Tibial nerve (tissue), 4 donors: ENCODE measurements at regions not wholly inside any gene's neighbourhood (a gene's known extent, or its start where the extent isn't known, plus 50 kb on each side); places are given as distances from the start of the nearest gene placed in this dataset.

Experiments
- CTCF ChIP-seq, 5 experiments: fragments of 200-600 bp in 3 of 5; fragments of 450-650 bp in 2 of 5; sonication (generic) in 3 of 5; IDR thresholded peaks; one replicate each; pipeline ENCODE4 v1.5.1; 2016 to 2019; ENCODE audit warnings: antibody characterized with exemption in 5 of 5, mild to moderate bottlenecking in 3 of 5, moderate library complexity in 2 of 5
- EP300 ChIP-seq, 2 donors: sonication (generic); formaldehyde crosslinking; IDR thresholded peaks; one replicate each; pipeline ENCODE4 v1.6.1; 2017; ENCODE audit warnings: antibody characterized with exemption in 2 of 2, mild to moderate bottlenecking in 1 of 2

DNA sequence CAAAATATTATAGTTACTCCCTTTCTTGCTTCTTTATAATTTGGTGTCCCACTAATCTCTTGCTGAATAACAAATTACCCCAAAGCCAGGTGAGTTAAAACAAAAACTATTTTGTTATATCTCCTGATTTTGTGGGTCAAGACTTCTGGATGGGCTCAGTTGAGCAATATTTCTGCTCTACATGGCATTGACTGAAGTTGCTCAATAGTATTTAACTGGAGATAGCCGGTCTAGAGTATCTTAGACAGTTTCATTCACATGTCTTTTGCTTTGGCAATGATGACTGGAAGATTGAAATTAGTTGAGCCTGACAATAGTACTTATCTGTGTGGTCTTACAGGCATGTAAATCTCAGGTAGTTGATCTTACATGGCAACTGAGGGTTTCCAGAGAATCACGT, 51.0 kb upstream of the TP63 start:
- TF ChIP-seq CTCF (IDR thresholded peaks at IDR 0.05) (no peak), EP300 (IDR thresholded peaks at IDR 0.05) (no peak)
